K562 (cell line): ENCODE measurements at regions not wholly inside any gene's neighbourhood (a gene's known extent, or its start where the extent isn't known, plus 50 kb on each side); places are given as distances from the start of the nearest gene placed in this dataset.

ENCODE experiments used
- ATAC-seq: fragments of 200-7000 bp; cut with Tn5 transposase; 3 replicates; pipeline ENCODE4 v1.9.1; 2020; ENCODE audit warnings: moderate library complexity
- BruUV-seq: library from RNA; stranded (reverse); fragments of 400-500 nt; replicated peaks from 2 replicates; lab custom pipeline; 2021; lab: Mats Ljungman, UMichigan
- CTCF ChIA-PET: fragments of 300-600 bp; formaldehyde crosslinking; extraction: SDS; loops from one replicate; lab custom pipeline; 2021; ENCODE audit warnings: low intra/inter-chr PET ratio; lab: Yijun Ruan, JAX
- POLR2A ChIA-PET: fragments of 300-600, 350-650 bp; sonication (Branson Sonifier 250); formaldehyde crosslinking; extraction: SDS; loops from one replicate; lab custom pipeline; 2021; ENCODE audit warnings: antibody characterized with exemption, inconsistent platforms; lab: Yijun Ruan, JAX
- DNase-seq, 4 experiments: peaks; one replicate each; pipeline versions ENCODE4 v3.0.0 to v3.0.0-alpha.2; 2011 to 2018; ENCODE audit warnings: low spot score in 3 of 4, mixed read lengths in 3 of 4; ENCODE audit errors: extremely low read depth in 1 of 4
- FAIRE-seq: peaks from 2 replicates; lab custom pipeline; 2011; peaks lifted over from hg19 to GRCh38; lab: Jason Lieb, UNC
- H2AFZ ChIP-seq: 2 replicates; pipeline ENCODE4 v1.6.0; 2011; ENCODE audit warnings: low read depth, low read length, control low read depth, inconsistent platforms
- H3K27ac ChIP-seq: fragments of 200-600 bp; 3 replicates; pipeline ENCODE4 v1.8.0; 2011; ENCODE audit warnings: low read depth, mild to moderate bottlenecking, control low read depth, inconsistent platforms, low read length, moderate library complexity, mixed read lengths; ENCODE audit errors: extremely low read depth
- H3K27me3 ChIP-seq, 2 experiments: fragments of 300-600 bp in 1 of 2; 2 replicates in 1 of 2; 3 replicates in 1 of 2; pipeline versions ENCODE4 v1.6.0 to v1.8.0; 2011; ENCODE audit warnings: inconsistent platforms in 2 of 2, low read length in 2 of 2, mild to moderate bottlenecking in 1 of 2, mixed read lengths in 1 of 2, moderate library complexity in 1 of 2; ENCODE audit not compliant: control insufficient read depth in 2 of 2, insufficient read depth in 2 of 2
- H3K36me3 ChIP-seq: fragments of 300-600 bp; 3 replicates; pipeline ENCODE4 v1.8.0; 2011; ENCODE audit warnings: mild to moderate bottlenecking, low read length, inconsistent platforms; ENCODE audit not compliant: control insufficient read depth, insufficient read depth
- H3K4me1 ChIP-seq, 2 experiments: fragments of 200-600 bp in 1 of 2; replicated peaks in 1 of 2; 2 replicates in 1 of 2; 3 replicates in 1 of 2; pipeline versions ENCODE4 v1.5.1 to v1.8.0; 2011; ENCODE audit warnings: inconsistent platforms in 2 of 2, low read length in 2 of 2, mild to moderate bottlenecking in 1 of 2, mixed read lengths in 1 of 2, moderate library complexity in 1 of 2; ENCODE audit not compliant: control insufficient read depth in 2 of 2, insufficient read depth in 2 of 2
- H3K4me2 ChIP-seq: 2 replicates; pipeline ENCODE4 v1.6.1; 2011; ENCODE audit warnings: low read length, control low read depth, inconsistent platforms, mixed read lengths; ENCODE audit not compliant: insufficient read depth
- H3K4me3 ChIP-seq: fragments of 200-600 bp; sonication (generic), shearing (Covaris generic); 2 replicates; pipeline ENCODE4 v1.5.1; 2016; ENCODE audit warnings: control low read depth, inconsistent platforms
- H3K79me2 ChIP-seq: fragments of 200-600 bp; 3 replicates; pipeline ENCODE4 v1.8.0; 2011; ENCODE audit warnings: low read length, inconsistent platforms; ENCODE audit not compliant: control insufficient read depth, insufficient read depth
- H3K9ac ChIP-seq, 2 experiments: 2 replicates each; pipeline versions ENCODE4 v1.6.0 to v1.6.1; 2011; ENCODE audit warnings: low read depth in 2 of 2, low read length in 2 of 2, control low read depth in 1 of 2, inconsistent platforms in 1 of 2, mild to moderate bottlenecking in 1 of 2, mixed read lengths in 1 of 2; ENCODE audit not compliant: insufficient read depth in 1 of 2
- H3K9me1 ChIP-seq: one replicate; pipeline ENCODE4 v1.6.0; 2011; ENCODE audit warnings: inconsistent platforms, mild to moderate bottlenecking, low read length, moderate library complexity; ENCODE audit not compliant: control insufficient read depth, insufficient read depth
- H3K9me3 ChIP-seq: replicated peaks from 2 replicates; pipeline ENCODE4 v1.5.1; 2011; ENCODE audit warnings: low read depth, low read length, inconsistent platforms; ENCODE audit not compliant: control insufficient read depth, insufficient read depth
- H4K20me1 ChIP-seq: replicated peaks from 2 replicates; pipeline ENCODE4 v1.6.1; 2011; ENCODE audit warnings: low read length, inconsistent platforms, mixed read lengths; ENCODE audit not compliant: control insufficient read depth, insufficient read depth
- CBFB ChIP-seq: sonication (generic); formaldehyde crosslinking; IDR thresholded peaks from 2 replicates; pipeline ENCODE4 v1.4.0; 2020; ENCODE audit warnings: mild to moderate bottlenecking, missing genetic modification reagents
- ETV1 ChIP-seq: fragments of 450-650 bp; conservative IDR thresholded peaks from 2 replicates; pipeline ENCODE4 v1.6.1; 2016; ENCODE audit warnings: missing genetic modification characterization, control low read depth, low read depth, missing compliant biosample characterization
- GATAD2B ChIP-seq: fragments of 450-650 bp; IDR thresholded peaks from 2 replicates; pipeline ENCODE4 v1.6.1; 2017; ENCODE audit warnings: mild to moderate bottlenecking, borderline replicate concordance
- HMBOX1 ChIP-seq: sonication (generic); IDR thresholded peaks from 2 replicates; pipeline ENCODE4 v1.6.1; 2016
- HNRNPH1 ChIP-seq: fragments of 200-400 bp; formaldehyde crosslinking; optimal IDR thresholded peaks from 2 replicates; pipeline ENCODE3; 2017; ENCODE audit warnings: low read depth, mild to moderate bottlenecking, low read length, moderate library complexity
- MAX ChIP-seq: sonication (generic); formaldehyde crosslinking; IDR thresholded peaks from 2 replicates; pipeline ENCODE4 v1.9.0; 2022; ENCODE audit warnings: mild to moderate bottlenecking, missing genetic modification reagents
- NCOA6 ChIP-seq: fragments of 450-650 bp; IDR thresholded peaks from 2 replicates; pipeline ENCODE4 v1.6.1; 2017; ENCODE audit warnings: mild to moderate bottlenecking
- PTRF ChIP-seq: fragments of 450-650 bp; IDR thresholded peaks from 2 replicates; pipeline ENCODE4 v1.6.1; 2016; ENCODE audit warnings: mild to moderate bottlenecking, missing genetic modification characterization, missing compliant biosample characterization
- PURB ChIP-seq: sonication (generic); formaldehyde crosslinking; IDR thresholded peaks from 2 replicates; pipeline ENCODE4 v1.9.0; 2021; ENCODE audit warnings: low read depth, mild to moderate bottlenecking, missing genetic modification reagents
- RBM14 ChIP-seq: fragments of 200-400 bp; formaldehyde crosslinking; IDR thresholded peaks from 2 replicates; pipeline ENCODE4 v1.6.1; 2018; ENCODE audit warnings: low read depth, mild to moderate bottlenecking, low read length, moderate library complexity, borderline replicate concordance; ENCODE audit not compliant: insufficient read depth
- SAP30 ChIP-seq: fragments of 200-600 bp; sonication (generic); IDR thresholded peaks from 2 replicates; pipeline ENCODE4 v1.6.1; 2012; ENCODE audit warnings: borderline replicate concordance, low read depth, mild to moderate bottlenecking, moderate library complexity, low read length, control low read depth, inconsistent platforms; ENCODE audit not compliant: insufficient read depth, poor library complexity, severe bottlenecking
- SMARCA4 ChIP-seq: fragments of 450-650 bp; IDR thresholded peaks from 2 replicates; pipeline ENCODE4 v1.6.1; 2016
- TBP ChIP-seq: optimal IDR thresholded peaks from 2 replicates; pipeline ENCODE3; 2011; ENCODE audit warnings: low read depth, low read length, improper control_type of control experiment
- TCF7 ChIP-seq: sonication (generic); IDR thresholded peaks from 2 replicates; pipeline ENCODE4 v1.6.1; 2016; ENCODE audit warnings: antibody characterized with exemption, borderline replicate concordance
- ZNF224 ChIP-seq: sonication (generic); formaldehyde crosslinking; IDR thresholded peaks from 2 replicates; pipeline ENCODE4 v1.8.0; 2022; ENCODE audit warnings: mild to moderate bottlenecking, missing genetic modification reagents
- ZNF239 ChIP-seq: fragments of 250-450 bp; sonication (Bioruptor Pico); IDR thresholded peaks from 2 replicates; pipeline ENCODE4 v1.4.0; 2020; ENCODE audit warnings: mild to moderate bottlenecking
- WGBS: fragments of 100-300 bp; shearing (Covaris generic); methylation state at CpG from one replicate; pipeline ENCODE4 v1.1.6; 2016; ENCODE audit warnings: low coverage, mixed read lengths; ENCODE audit not compliant: insufficient coverage; ENCODE audit errors: missing lambda C conversion rate; 5-methylcytosine and 5-hydroxymethylcytosine counted together
- in situ Hi-C: fragments of 300-500 bp; cut with MboI; formaldehyde crosslinking; loops from 4 replicates; pipeline ENCODE4 v1.15.0; 2018; ENCODE audit warnings: inconsistent platforms, mixed read lengths
- intact Hi-C: fragments of 100-400 bp; cut with micrococcal nuclease; formaldehyde crosslinking; loops from 2 replicates; pipeline ENCODE4 v1.14.2; 2022
- TF ChIP-seq, protein P1 (sequence below), 3 experiments: IDR thresholded peaks in 2 of 3; conservative IDR thresholded peaks in 1 of 3; 2 replicates each; pipeline ENCODE4 v1.5.1; 2011 to 2012; ENCODE audit warnings: low read length in 3 of 3, mild to moderate bottlenecking in 3 of 3, control low read depth in 2 of 3, improper control_type of control experiment in 1 of 3, inconsistent platforms in 1 of 3, low read depth in 1 of 3, mixed read lengths in 1 of 3, moderate library complexity in 1 of 3; ENCODE audit not compliant: insufficient read depth in 2 of 3
- TF ChIP-seq, protein P2 (sequence below): fragments of 250-450 bp; sonication (Bioruptor Pico); IDR thresholded peaks from 2 replicates; pipeline ENCODE4 v1.5.0; 2022; ENCODE audit warnings: mild to moderate bottlenecking
- TF ChIP-seq, protein P3 (sequence below): sonication (generic); formaldehyde crosslinking; IDR thresholded peaks from 2 replicates; pipeline ENCODE4 v1.8.0; 2022; ENCODE audit warnings: missing genetic modification reagents, mild to moderate bottlenecking, moderate library complexity, borderline replicate concordance

GRCh38 chr4:134622199-134622598, 420.6 kb upstream of the PABPC4L start:
- DNase-seq, result no peak
- 0% methylated on average over 1 of the region's 2 CpGs for WGBS
- Histone ChIP-seq H4K20me1 (no peaks in the 10 kb centered on the region), H2AFZ (no peak overlapping the region), H3K4me2 (no peak overlapping the region), H3K27ac (no peak overlapping the region)
- ChIA-PET POLR2A (no interaction called here), CTCF (no interaction called here)
- no TSS peak for BruUV-seq
- TF ChIP-seq ZNF239 (CRISPR knock-in tag) (no peak), ZNF224 (CRISPR knock-in tag) (no peak), RBM14 (no peak), PTRF (no peak), SMARCA4 (no peak), ETV1 (tag) (no peak), SAP30 (no peak), TCF7 (no peak), CBFB (CRISPR knock-in tag) (no peak), NCOA6 (no peak), GATAD2B (no peak), TBP (no peak), PURB (CRISPR knock-in tag) (no peak), HNRNPH1 (no peak), MAX (CRISPR knock-in tag) (no peak), HMBOX1 (no peak)
- TF ChIP-seq, protein P1, sequence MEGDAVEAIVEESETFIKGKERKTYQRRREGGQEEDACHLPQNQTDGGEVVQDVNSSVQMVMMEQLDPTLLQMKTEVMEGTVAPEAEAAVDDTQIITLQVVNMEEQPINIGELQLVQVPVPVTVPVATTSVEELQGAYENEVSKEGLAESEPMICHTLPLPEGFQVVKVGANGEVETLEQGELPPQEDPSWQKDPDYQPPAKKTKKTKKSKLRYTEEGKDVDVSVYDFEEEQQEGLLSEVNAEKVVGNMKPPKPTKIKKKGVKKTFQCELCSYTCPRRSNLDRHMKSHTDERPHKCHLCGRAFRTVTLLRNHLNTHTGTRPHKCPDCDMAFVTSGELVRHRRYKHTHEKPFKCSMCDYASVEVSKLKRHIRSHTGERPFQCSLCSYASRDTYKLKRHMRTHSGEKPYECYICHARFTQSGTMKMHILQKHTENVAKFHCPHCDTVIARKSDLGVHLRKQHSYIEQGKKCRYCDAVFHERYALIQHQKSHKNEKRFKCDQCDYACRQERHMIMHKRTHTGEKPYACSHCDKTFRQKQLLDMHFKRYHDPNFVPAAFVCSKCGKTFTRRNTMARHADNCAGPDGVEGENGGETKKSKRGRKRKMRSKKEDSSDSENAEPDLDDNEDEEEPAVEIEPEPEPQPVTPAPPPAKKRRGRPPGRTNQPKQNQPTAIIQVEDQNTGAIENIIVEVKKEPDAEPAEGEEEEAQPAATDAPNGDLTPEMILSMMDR (IDR thresholded peaks at IDR 0.05 in 2 of 3, conservative IDR thresholded peaks at IDR 0.05 in 1 of 3; ENCODE audit: insufficient read depth in 2 of 3, low read depth in 1 of 3, low read length in 3 of 3), result no peak
- TF ChIP-seq, protein P2, sequence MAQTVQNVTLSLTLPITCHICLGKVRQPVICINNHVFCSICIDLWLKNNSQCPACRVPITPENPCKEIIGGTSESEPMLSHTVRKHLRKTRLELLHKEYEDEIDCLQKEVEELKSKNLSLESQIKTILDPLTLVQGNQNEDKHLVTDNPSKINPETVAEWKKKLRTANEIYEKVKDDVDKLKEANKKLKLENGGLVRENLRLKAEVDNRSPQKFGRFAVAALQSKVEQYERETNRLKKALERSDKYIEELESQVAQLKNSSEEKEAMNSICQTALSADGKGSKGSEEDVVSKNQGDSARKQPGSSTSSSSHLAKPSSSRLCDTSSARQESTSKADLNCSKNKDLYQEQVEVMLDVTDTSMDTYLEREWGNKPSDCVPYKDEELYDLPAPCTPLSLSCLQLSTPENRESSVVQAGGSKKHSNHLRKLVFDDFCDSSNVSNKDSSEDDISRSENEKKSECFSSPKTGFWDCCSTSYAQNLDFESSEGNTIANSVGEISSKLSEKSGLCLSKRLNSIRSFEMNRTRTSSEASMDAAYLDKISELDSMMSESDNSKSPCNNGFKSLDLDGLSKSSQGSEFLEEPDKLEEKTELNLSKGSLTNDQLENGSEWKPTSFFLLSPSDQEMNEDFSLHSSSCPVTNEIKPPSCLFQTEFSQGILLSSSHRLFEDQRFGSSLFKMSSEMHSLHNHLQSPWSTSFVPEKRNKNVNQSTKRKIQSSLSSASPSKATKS (CRISPR knock-in tag), result no peak
- TF ChIP-seq, protein P3, sequence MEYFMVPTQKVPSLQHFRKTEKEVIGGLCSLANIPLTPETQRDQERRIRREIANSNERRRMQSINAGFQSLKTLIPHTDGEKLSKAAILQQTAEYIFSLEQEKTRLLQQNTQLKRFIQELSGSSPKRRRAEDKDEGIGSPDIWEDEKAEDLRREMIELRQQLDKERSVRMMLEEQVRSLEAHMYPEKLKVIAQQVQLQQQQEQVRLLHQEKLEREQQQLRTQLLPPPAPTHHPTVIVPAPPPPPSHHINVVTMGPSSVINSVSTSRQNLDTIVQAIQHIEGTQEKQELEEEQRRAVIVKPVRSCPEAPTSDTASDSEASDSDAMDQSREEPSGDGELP (CRISPR knock-in tag), result no peak
- TF ChIP-seq, all 486 proteins: peak for 0
- intact Hi-C loops (no loop called here), in situ Hi-C loops (no loop called here)
- Histone ChIP-seq H3K4me1 (no peaks in the 10 kb centered on the region), H3K79me2 (no peaks in the 10 kb centered on the region), H3K4me3 (no peak overlapping the region), H3K9ac (no peak overlapping the region), H3K27me3 (no peaks in the 10 kb centered on the region), H3K9me1 (no peaks in the 10 kb centered on the region), H3K36me3 (no peaks in the 10 kb centered on the region), H3K9me3 (no peaks in the 10 kb centered on the region)
- no peak for FAIRE-seq
- ATAC-seq, result no peak
